Adrenal gland (tissue), 5 donors: ENCODE measurements at regions not wholly inside any gene's neighbourhood (a gene's known extent, or its start where the extent isn't known, plus 50 kb on each side); places are given as distances from the start of the nearest gene placed in this dataset.

Experiments used
- POLR2A ChIP-seq, 2 donors: fragments of 450-650 bp; IDR thresholded peaks; one replicate each; pipeline ENCODE4 v1.6.1; 2017; ENCODE audit warnings: antibody characterized with exemption in 2 of 2, mild to moderate bottlenecking in 2 of 2, moderate library complexity in 1 of 2
- TF ChIP-seq, protein P1 (sequence below), 6 experiments: fragments of 450-650 bp in 4 of 6; fragments of 200-600 bp in 2 of 6; sonication (generic) in 1 of 6; IDR thresholded peaks; 1 replicate in 5 of 6; 2 replicates in 1 of 6; pipeline versions ENCODE4 v1.5.1 to v1.8.0; 2016 to 2021; ENCODE audit warnings: antibody characterized with exemption in 6 of 6, mild to moderate bottlenecking in 2 of 6, moderate library complexity in 1 of 6
- donor health status: DM: no; HTN: no; CAD: no.

DNA sequence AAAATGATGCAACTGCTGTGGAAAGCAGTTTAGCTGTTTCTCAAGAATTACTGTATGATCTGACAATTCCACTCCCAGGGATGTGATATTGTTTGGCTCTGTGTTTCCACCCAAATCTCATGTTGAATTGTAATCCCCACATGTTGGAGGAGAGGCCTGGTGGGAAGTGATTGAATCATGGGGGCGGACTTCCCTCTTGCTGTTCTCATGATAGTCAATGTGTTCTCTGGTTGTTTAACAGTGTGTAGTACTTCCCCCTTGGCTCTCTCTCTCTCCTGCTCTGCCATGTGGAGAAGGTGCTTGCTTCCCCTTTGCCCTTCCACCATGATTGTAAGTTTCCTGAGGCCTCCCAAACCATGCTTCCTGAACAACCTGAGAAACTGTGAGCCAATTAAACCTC, 93.4 kb upstream of the CPM start:
- TF ChIP-seq, protein P1, sequence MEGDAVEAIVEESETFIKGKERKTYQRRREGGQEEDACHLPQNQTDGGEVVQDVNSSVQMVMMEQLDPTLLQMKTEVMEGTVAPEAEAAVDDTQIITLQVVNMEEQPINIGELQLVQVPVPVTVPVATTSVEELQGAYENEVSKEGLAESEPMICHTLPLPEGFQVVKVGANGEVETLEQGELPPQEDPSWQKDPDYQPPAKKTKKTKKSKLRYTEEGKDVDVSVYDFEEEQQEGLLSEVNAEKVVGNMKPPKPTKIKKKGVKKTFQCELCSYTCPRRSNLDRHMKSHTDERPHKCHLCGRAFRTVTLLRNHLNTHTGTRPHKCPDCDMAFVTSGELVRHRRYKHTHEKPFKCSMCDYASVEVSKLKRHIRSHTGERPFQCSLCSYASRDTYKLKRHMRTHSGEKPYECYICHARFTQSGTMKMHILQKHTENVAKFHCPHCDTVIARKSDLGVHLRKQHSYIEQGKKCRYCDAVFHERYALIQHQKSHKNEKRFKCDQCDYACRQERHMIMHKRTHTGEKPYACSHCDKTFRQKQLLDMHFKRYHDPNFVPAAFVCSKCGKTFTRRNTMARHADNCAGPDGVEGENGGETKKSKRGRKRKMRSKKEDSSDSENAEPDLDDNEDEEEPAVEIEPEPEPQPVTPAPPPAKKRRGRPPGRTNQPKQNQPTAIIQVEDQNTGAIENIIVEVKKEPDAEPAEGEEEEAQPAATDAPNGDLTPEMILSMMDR (IDR thresholded peaks at IDR 0.05): no peak
- no peak for TF ChIP-seq POLR2A (IDR thresholded peaks at IDR 0.05)
